ENCODE measurements at regions not wholly inside any gene's neighbourhood (a gene's known extent, or its start where the extent isn't known, plus 50 kb on each side); places are given as distances from the start of the nearest gene placed in this dataset.

DNA sequence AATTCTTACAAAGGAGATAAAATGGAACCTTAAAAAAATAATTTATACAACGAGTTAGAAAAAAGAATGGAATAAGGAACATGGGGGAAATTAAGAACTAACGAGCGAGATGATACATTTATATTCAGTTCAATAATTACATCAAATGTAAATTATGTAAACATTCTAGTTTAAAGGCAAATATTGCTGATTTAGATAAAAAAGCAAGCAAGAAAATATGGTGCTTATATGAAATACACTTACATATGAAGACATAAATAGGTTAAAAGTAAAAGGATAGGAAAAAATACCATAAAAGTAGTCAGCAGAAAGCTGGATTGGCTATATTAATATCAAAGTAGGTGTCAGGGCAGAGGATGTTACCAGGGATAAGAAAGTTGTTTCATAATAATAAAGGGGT, 127.0 kb upstream of the AHR start:
- DNase-seq (ENCODE audit: low read depth, low spot score) = no peak

- no peak for DNase-seq (ENCODE audit: low read depth, low spot score)
These were observed 122.0 kb upstream of the AHR start for GRCh38 chr7:17176371-17177032.

DNA sequence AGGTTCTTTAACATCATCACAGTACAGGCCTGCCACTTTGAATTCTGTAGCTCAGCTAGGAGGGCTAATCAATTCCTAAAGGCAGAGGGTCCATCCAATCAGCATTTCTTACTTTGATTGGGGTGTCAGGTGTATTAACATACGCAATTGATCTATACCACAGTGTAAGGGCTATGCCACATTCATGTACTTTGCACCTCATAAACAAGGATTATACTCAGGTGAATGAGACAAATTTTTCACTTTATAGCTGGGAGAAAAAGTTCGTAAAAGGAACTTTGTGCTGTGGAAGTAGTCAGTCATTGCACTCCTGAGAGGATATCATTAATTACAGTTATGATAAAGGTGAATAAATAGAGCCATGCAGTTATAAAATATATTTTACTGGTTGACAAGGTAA, 119.9 kb upstream of the AHR start:
- no peak for DNase-seq (ENCODE audit: low read depth, low spot score)

DNA sequence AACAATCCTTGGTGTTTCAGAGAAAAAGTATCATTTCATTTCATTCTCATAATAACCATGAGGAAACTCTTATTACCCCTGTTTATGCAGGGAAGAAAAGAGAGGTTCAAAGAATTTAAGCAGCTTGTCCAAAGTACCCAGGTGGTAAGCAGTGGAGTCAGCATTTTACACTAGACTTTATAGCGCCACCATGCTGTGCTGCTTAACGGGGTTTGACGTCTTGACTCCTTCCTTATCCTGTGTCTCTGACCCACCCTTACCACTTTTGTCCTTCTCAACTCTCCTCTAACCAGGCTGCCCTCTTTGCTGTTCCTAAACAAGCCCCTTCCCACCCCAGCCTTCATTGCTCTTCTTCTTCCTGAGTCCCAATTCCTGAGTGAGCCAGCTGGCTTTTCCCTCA, 117.0 kb upstream of the AHR start:
- no peak for DNase-seq (ENCODE audit: low read depth, low spot score)

DNA sequence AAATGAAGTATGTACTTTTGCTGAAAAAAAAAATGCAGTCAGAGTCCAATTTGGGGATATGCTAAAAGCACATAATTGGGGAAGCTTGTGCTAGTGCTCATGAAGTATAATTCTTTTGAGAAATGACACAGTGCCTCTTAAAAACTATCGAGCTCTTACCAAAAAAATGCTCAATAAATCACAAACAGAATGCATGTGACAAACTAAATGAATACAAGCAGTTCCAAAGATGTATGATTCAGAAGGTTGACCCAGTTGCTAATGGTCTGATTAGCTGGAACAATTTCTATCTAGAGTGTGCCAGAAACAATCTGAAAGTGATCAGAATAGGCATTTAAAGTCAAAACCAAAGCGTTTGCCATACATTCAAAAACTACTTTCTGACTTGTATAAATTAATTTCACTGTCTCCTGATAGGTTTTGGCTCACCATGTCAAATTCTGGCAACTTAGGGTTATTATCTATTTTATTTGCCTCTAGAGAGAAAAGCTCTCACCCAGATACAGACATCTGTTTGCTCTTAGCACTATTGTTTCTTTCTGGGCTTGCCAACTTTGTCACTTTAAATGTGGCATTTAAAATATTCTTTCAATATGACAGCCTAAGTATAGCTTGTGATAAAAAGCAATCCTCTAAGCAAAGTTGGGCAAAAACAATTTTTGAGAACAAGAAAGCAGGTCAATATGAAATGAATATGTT, 114.7 kb upstream of the AHR start:
- DNase-seq (ENCODE audit: low read depth, low spot score) = no peak

- no peak for DNase-seq (ENCODE audit: low read depth, low spot score)
These were observed 113.4 kb upstream of the AHR start for GRCh38 chr7:17184805-17185689.

- no peak for DNase-seq (ENCODE audit: low read depth, low spot score)
These were observed 112.8 kb upstream of the AHR start for GRCh38 chr7:17185690-17186070.

GRCh38 chr7:17186745-17187530, 111.5 kb upstream of the AHR start:
- DNase-seq (ENCODE audit: low read depth, low spot score) = no peak

GRCh38 chr7:17194656-17195055, 103.8 kb upstream of the AHR start:
- DNase-seq (ENCODE audit: low read depth, low spot score) = no peak

- no peak for DNase-seq (ENCODE audit: low read depth, low spot score)
These were observed 102.9 kb upstream of the AHR start for GRCh38 chr7:17195576-17195975.

- no peak for DNase-seq (ENCODE audit: low read depth, low spot score)
These were observed 92.5 kb upstream of the AHR start for GRCh38 chr7:17205910-17206309.

DNA sequence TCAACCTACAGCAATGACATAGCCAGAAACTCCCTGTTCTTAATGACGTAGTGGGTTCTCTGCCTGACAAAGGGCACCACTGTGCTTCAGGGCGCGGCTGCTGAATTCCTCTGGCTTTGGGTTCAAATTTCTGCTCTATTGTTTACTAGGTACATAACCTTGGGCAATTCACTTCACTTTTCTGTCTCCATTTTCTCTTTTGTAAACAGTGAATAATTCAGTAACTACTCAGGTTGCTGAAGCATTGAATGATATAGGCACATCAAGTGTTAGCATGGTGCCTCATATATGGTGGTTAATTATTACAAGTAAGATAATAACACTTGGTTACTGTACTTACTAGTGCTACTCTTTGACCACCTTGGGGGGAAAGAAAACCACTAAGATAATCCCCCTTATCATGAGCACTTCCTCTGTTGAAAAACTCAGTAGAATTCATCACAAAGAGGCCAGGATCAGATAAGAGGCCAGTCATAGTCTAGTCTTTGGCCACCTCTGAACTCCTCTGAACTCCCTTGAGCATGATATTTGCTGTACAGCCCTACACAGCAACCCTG, 92.0 kb upstream of the AHR start:
- no peak for DNase-seq (ENCODE audit: low read depth, low spot score)

DNA sequence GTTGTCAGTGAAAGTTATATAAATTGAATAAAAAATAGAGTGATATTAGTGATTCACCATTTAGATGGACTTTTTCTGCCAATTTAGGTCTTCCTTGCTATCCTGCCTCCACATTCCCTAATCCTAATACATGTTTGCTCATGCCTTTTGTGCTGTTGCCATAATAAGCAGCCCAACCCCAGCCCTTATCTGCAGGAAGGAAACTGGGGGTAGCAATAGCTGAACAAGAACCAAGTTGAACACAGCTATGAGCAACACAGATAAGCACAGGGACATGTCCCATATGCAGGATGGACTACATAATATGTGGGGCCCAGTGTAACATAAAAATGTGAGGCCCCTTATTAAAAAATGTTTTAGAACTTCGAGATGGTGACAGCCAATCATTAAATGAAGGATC, 91.2 kb upstream of the AHR start:
- DNase-seq (ENCODE audit: low read depth, low spot score) = no peak

- DNase-seq (ENCODE audit: low read depth, low spot score) = no peak
These were observed 89.4 kb upstream of the AHR start for GRCh38 chr7:17209101-17209500.

GRCh38 chr7:17211307-17211836, 87.1 kb upstream of the AHR start:
- DNase-seq (ENCODE audit: low read depth, low spot score) = no peak

DNA sequence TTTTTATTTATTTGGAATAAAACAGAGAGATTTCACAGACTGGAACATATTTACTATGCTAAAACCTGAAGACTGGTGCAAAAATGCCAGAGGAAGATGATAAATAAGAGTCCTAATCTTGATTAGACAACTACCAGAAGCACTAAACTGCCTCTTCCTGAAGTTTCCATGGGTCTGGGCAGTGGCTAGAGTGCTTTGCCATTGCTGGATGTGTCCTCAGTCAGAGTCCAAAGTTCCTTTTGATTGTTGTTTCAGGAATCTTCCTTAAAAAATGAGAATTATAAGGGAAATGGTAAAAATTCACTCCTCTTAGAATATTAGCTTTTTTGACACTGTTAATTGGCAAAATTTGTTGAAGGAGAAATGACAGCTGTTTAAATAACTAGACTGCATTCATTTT, 86.3 kb upstream of the AHR start:
- DNase-seq (ENCODE audit: low read depth, low spot score) = no peak

DNA sequence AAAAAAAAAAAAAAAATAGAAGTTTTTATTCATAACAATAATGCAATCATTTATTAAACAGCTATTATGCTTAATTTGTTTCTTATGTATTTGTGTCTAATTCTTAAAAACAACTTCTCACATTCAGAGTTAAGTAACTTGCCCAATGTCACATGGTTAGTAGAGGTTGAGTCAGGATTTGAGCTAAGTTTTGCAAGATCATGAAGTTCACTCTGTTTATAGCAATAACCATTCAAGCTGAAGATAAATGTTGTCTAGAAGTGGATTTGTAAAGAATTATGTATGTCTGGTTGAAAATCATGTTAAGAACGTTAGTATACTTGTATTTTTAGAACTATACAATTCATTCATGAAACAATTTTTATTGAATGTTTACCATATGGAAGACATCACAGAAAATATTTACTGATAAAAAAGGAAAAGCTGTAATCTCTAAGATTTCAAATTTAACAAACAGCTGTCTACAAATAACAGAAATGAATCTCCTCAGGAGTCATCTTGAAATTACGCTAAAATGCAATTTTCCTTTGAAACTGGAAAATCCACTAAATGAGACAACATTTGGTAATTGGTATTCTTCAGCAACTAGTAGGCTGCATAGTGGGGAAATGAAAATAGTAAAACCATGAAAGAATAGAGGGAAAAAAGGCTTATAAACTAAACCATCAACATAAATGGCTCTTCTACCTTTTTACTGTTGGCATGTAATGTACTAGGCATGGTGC, 70.5 kb upstream of the AHR start:
- DNase-seq (ENCODE audit: low read depth, low spot score) = no peak

GRCh38 chr7:17229228-17229627, 69.2 kb upstream of the AHR start:
- no peak for DNase-seq (ENCODE audit: low read depth, low spot score)

GRCh38 chr7:17230099-17230807, 68.2 kb upstream of the AHR start:
- no peak for DNase-seq (ENCODE audit: low read depth, low spot score)

DNA sequence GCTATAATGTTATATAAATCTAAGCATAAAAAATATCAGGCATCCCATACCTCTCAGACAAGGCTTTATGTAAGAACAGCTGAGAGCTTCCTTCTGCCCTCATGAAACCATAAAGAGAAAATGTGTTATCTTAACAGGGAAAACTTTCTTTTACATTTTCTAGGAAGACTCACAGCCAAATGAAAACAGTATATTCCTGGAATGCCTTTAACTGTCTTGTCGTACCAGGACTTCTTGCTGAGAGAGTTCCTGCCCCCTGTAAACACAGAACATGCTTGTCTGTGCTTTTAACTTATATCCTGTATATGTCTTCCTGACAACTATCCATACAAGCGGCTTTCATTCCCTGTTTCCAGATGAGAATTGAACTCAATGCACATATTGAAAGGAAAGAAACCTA, 64.8 kb upstream of the AHR start:
- DNase-seq (ENCODE audit: low read depth, low spot score) = no peak
